ENCODE measurements at regions not wholly inside any gene's neighbourhood (a gene's known extent, or its start where the extent isn't known, plus 50 kb on each side); places are given as distances from the start of the nearest gene placed in this dataset.
A peak's percentile ranks its signal among the peaks of the same experiment; 100 is the strongest.
"Not testable (repeated sequence)": the region's sequence is repeated elsewhere in the genome, so short reads cannot be mapped to it uniquely, and the experiment has no call there.

GRCh38 chr5:159797261-159797970 is 118.9 kb upstream of the ADRA1B start:
- DNase-seq, result no peak

GRCh38 chr5:159799701-159800100 is 116.6 kb upstream of the ADRA1B start:
- DNase-seq, result no peak

GRCh38 chr5:159800131-159800840 is 116.0 kb upstream of the ADRA1B start:
- no peak for DNase-seq

GRCh38 chr5:159801303-159801702 is 115.0 kb upstream of the ADRA1B start:
- DNase-seq, result no peak

GRCh38 chr5:159802661-159803060 is 113.6 kb upstream of the ADRA1B start:
- DNase-seq, result no peak

- DNase-seq, result no peak
These were observed 112.2 kb upstream of the ADRA1B start for GRCh38 chr5:159804121-159804520.

- peak; percentile 48 for DNase-seq
These were observed 111.3 kb upstream of the ADRA1B start for GRCh38 chr5:159805021-159805420.

GRCh38 chr5:159807135-159807534 is 109.1 kb upstream of the ADRA1B start:
- not testable (repeated sequence) for DNase-seq

- DNase-seq, result no peak
These were observed 108.7 kb upstream of the ADRA1B start for GRCh38 chr5:159807586-159807985.

- DNase-seq, result no peak
These were observed 104.6 kb upstream of the ADRA1B start for GRCh38 chr5:159811712-159812111.

GRCh38 chr5:159812759-159813158 is 103.5 kb upstream of the ADRA1B start:
- DNase-seq, result not testable (repeated sequence)

- no peak for DNase-seq
These were observed 102.1 kb upstream of the ADRA1B start for GRCh38 chr5:159814222-159814621.

GRCh38 chr5:159814805-159815585 is 101.3 kb upstream of the ADRA1B start:
- no peak for DNase-seq

GRCh38 chr5:159817262-159818029 is 98.8 kb upstream of the ADRA1B start:
- no peak for DNase-seq

- DNase-seq, result no peak
These were observed 96.5 kb upstream of the ADRA1B start for GRCh38 chr5:159819591-159820411.

- DNase-seq, result no peak
These were observed 95.6 kb upstream of the ADRA1B start for GRCh38 chr5:159820692-159821091.

GRCh38 chr5:159821461-159821940 is 94.8 kb upstream of the ADRA1B start:
- no peak for DNase-seq

GRCh38 chr5:159824188-159825161 is 91.8 kb upstream of the ADRA1B start:
- DNase-seq, result no peak

GRCh38 chr5:159825551-159826051 is 90.7 kb upstream of the ADRA1B start:
- DNase-seq, result no peak

All from KG1 (cell line).